ENCODE measurements at regions not wholly inside any gene's neighbourhood (a gene's known extent, or its start where the extent isn't known, plus 50 kb on each side); places are given as distances from the start of the nearest gene placed in this dataset.
A peak's percentile ranks its signal among the peaks of the same experiment; 100 is the strongest.
"Not testable (repeated sequence)": the region's sequence is repeated elsewhere in the genome, so short reads cannot be mapped to it uniquely, and the experiment has no call there.

GRCh38 chr20:19874040-19874727 is 116.1 kb downstream of the RIN2 start:
- no peak for DNase-seq

GRCh38 chr20:19875376-19876221 is 117.5 kb downstream of the RIN2 start:
- no peak for DNase-seq

- no peak for DNase-seq
Measured at GRCh38 chr20:19876828-19877460, 118.9 kb downstream of the RIN2 start.

- not testable (repeated sequence) for DNase-seq
Measured at GRCh38 chr20:19879874-19880255, 121.8 kb downstream of the RIN2 start.

- DNase-seq = peak; percentile 89
Measured at GRCh38 chr20:19880256-19881079, 122.4 kb downstream of the RIN2 start.

- DNase-seq = peak; percentile 41
Measured at GRCh38 chr20:19881080-19881840, 123.2 kb downstream of the RIN2 start.

GRCh38 chr20:19881990-19882389 is 123.9 kb downstream of the RIN2 start:
- DNase-seq = no peak

- DNase-seq = no peak
Measured at GRCh38 chr20:19882446-19882845, 124.4 kb downstream of the RIN2 start.

GRCh38 chr20:19883501-19883900 is 125.4 kb downstream of the RIN2 start:
- DNase-seq = no peak

- peak; percentile 23 for DNase-seq
Measured at GRCh38 chr20:19885594-19885938, 127.5 kb downstream of the RIN2 start.

GRCh38 chr20:19885939-19886660 is 128.0 kb downstream of the RIN2 start:
- peak; percentile 70 for DNase-seq

GRCh38 chr20:19886661-19887288 is 128.7 kb downstream of the RIN2 start:
- peak; percentile 66 for DNase-seq

GRCh38 chr20:19887556-19888268 is 129.4 kb upstream of the NAA20 start:
- DNase-seq = peak; percentile 55

- peak; percentile 89 for DNase-seq
Measured at GRCh38 chr20:19888269-19888671, 128.9 kb upstream of the NAA20 start.

- DNase-seq = peak; percentile 84
Measured at GRCh38 chr20:19889011-19889953, 127.9 kb upstream of the NAA20 start.

- DNase-seq = peak; percentile 95
Measured at GRCh38 chr20:19890445-19891051, 126.6 kb upstream of the NAA20 start.

- no peak for DNase-seq
Measured at GRCh38 chr20:19893356-19893755, 123.8 kb upstream of the NAA20 start.

GRCh38 chr20:19895761-19896160 is 121.4 kb upstream of the NAA20 start:
- no peak for DNase-seq

GRCh38 chr20:19897891-19898290 is 119.3 kb upstream of the NAA20 start:
- no peak for DNase-seq
